Astrocyte of the hippocampus (primary cell): ENCODE measurements at regions not wholly inside any gene's neighbourhood (a gene's known extent, or its start where the extent isn't known, plus 50 kb on each side); places are given as distances from the start of the nearest gene placed in this dataset.
"Not testable (repeated sequence)": the region's sequence is repeated elsewhere in the genome, so short reads cannot be mapped to it uniquely, and the experiment has no call there.

ENCODE experiments used
- DNase-seq: peaks from one replicate; pipeline ENCODE4 v3.0.0; 2011; ENCODE audit warnings: low read depth, low spot score

- DNase-seq: no peak
Measured at GRCh38 chr12:30578426-30578825, 117.2 kb downstream of the IPO8 start.

DNA sequence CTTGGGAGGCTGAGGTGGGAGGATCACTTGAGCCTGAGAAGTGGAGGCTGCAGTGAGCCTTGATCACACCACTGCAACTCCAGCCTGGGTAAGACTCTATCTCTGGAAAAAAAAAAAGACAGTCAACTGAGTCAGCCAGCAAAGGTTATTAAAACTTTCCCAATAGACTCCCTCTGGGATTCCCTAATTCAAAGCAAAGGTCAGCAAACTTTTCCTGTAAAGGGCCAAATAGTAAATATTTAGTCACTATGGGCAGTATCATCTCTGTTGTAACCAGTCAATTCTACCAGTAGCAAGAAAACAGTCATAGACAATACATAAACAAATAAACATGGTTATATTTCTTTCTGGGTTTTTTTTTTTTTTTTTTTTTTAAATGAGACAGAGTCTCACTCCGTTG, 122.5 kb downstream of the IPO8 start:
- no peak for DNase-seq

- DNase-seq: no peak
Measured at GRCh38 chr12:30570211-30570890, 125.3 kb downstream of the IPO8 start.

- no peak for DNase-seq
Measured at GRCh38 chr12:30569426-30569825, 126.2 kb downstream of the IPO8 start.

DNA sequence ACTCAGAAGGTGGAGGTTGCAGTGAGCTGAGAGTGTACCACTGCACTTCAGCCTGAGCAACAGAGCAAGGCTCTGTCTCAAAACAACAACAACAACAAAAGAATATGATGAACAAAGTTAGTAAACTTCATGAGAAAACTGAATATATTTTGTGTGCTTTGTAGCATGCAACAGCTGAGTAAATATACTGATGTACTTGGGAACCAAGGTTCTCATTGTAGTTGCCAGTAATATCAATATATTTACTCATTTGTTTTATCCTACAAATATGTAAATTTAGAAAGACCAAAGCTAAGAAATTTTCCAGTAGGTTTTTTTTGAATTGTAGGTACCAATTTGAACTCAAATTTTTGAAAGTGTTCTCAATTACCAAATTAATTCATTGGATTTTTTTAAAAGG, 127.2 kb downstream of the IPO8 start:
- DNase-seq: no peak

DNA sequence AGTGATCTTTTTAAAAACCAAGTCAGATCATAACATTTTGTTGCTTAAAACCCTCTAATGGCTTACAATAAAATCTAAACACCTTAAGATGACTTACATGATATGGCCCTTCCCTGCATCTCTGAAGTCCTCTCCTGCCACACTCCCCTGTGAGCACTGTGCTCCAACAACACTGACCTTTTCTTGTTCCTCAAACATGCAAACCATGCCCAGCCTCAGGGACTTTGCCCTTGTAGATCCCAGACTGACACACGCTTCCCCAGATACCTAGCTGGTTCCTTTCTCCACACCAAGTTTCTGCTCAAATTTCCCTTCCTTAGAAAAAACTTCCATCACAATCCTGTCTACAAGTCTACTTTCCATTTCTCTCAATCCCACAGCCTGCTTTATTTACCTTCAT, 128.6 kb downstream of the IPO8 start:
- no peak for DNase-seq

GRCh38 chr12:30564394-30564793, 131.3 kb downstream of the IPO8 start:
- no peak for DNase-seq

- peak; percentile 35 for DNase-seq
Measured at GRCh38 chr12:30548203-30548602, 147.5 kb downstream of the IPO8 start.

DNA sequence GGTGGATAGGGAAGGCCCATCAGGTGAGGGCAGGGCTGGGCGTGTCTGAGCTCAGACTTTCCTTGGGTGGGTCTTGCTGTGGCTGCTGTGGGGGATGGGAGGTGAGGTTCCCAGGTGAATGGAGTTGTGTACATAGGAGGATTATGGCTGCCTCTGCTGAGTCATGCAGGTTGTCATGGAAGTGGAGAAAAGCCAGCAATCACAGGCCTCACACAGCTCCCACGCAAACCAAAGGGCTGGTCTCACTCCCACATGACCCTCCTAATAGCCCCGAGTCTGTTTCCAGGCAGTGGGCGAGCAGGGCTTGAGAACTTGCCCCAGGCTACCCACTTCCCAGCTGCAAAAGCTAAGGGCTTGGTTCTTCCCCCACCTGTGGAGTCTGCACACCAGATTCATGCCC, 149.5 kb downstream of the IPO8 start:
- DNase-seq: no peak

DNA sequence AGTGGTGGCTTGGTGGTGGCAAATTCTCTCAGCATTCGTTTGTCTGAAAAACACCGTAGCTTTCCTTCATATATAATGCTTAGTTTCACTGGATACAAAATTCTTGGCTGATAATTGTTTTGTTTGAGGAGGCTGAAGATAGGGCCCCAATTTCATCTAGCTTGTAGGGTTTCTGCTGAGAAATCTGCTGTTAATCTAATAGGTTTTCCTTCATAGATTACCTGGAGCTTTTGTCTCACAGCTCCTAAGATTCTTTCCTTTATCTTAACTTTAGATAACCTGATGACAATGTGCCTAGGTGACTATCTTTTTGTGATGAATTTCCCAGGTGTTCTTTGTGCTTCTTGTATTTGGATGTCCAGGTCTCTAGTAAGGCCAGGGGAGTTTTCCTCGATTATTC, 151.0 kb downstream of the IPO8 start:
- not testable (repeated sequence) for DNase-seq

DNA sequence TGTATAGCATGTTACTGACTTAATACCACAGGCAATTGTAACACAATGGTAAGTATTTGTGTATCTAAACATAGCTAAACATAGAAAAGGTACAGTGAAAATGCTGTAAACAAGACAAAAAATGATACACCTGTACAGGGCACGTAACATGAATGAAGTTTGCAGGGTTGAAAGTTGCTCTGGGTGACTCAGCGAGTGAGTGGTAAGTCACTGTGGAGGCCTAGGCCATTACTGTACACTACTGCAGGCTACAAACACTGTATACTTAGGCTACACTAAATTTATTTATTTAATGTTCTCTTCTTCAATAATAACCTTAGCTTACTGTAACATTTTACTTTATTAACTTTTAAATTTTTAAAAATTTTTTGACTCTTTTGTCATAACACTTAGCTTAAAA, 158.4 kb downstream of the IPO8 start:
- DNase-seq: no peak

DNA sequence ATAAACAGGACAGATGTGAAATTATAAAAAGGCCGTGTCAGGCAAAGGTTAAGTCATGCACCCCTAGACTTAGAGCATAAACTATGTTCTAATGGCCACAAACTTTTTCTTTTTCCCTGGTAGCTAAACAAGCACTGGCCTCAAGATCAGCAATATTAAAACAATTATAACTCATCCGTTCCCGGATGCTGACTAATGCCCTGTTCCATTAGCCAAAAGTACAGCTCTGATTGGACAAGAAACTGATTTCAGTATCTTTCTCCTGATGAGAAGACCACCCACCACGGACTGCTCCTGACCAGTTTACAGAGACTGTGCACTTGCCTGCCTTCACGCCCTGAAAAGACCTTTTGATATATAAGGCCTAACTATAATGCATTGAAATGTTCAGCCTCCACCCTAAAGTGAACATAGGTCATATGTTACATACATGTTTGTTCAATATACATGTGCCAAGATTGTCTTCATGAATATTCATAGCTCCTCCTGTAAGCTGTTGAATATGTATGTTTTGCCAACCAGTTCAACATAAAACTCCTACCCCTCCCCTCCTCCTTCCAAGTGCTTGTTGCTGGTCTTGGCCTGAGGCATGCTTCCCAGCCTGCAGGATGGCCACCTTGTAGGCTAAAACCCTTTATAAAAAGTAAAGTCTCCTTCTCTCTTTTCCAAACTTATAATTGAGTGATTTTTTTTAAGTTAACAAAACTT, 162.0 kb downstream of the IPO8 start:
- DNase-seq: no peak

GRCh38 chr12:30531731-30532678, 163.7 kb downstream of the IPO8 start:
- no peak for DNase-seq

DNA sequence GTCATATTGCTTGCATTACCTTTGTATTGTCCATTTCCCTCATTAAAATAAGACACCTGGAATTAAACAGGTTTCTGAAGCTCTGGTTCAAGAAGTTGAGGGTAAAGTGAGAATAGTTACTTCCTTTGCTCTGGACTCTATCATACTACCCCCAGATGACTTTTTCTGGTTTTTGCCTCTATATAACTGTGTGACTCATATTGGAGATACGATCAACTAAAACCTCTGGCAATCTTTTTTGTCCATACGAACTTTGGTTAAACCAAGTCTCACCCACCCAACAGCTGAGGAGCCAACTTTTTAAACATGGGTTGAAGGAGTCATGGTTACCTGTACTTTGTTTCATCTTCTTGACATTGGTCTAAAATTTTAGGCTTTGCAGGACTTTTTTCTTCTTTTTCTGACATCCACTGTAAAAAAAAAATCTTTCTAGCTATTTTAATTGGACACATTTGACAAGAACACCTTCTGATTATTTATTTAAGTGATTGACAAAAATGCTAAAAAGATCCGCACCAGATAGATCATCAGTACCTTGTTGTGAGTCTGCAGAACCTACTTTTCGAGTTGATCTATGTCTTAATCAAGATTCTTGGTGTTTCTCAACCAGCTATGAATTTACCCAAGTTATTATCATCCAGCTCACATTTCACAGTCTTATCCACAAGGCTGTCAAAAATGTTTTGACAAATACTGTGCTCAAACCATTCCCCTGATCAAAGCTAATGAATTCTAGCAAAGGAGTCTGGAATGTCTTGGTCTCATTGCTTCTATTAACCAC, 166.0 kb downstream of the IPO8 start:
- DNase-seq: peak; percentile 20

DNA sequence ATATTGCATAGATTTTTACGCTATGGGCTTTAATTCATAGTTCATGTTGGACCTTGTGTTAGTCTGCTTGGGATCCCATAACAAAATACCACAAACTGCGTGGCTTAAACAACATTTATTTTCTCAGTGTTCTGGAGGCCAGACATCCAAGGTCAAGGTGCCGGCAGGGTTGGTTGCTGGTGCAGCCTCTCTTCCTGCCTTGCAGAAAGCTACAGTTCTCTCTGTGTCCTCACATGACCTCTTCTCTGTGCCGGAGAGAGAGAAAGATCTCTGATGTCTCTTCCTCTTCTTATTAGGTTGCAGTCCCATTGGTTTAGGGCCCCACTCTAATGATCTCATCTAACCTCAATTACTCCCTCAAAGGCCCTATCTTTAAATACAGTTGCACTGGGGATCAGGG, 170.5 kb downstream of the IPO8 start:
- DNase-seq: no peak

DNA sequence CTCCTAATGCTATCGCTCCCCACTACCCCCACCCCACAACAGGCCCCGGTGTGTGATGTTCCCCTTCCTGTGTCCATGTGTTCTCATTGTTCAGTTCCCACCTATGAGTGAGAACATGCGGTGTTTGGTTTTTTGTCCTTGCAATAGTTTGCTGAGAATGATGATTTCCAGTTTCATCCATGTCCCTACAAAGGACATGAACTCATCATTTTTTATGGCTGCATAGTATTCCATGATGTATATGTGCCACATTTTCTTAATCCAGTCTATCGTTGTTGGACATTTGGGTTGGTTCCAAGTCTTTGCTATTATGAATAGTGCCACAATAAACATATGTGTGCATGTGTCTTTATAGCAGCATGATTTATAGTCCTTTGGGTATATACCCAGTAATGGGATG, 175.4 kb downstream of the IPO8 start:
- DNase-seq: not testable (repeated sequence)

- DNase-seq: no peak
Measured at GRCh38 chr12:30519535-30519934, 176.1 kb downstream of the IPO8 start.

GRCh38 chr12:30517320-30517719, 178.3 kb downstream of the IPO8 start:
- no peak for DNase-seq

DNA sequence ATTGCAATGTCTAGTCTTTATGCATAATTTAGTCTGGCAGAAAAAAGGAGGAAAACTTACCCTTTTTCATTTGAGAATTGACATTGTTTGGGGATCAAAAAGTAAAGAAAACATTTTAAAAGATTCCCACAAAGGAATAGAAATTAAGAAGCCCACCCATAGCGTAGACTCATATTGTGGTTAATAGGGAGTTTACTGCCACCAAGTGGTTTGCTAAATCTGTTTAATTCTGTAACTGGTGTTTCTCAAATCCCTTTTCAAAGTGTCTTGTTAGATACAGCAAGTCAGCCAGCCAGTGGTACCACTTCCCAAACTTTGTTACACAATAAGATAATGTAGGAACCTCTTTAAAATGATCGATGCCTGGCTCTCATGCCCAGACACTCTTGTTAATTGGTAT, 180.3 kb downstream of the IPO8 start:
- peak; percentile 61 for DNase-seq

GRCh38 chr12:30514666-30515065, 181.0 kb downstream of the IPO8 start:
- DNase-seq: no peak

- no peak for DNase-seq
Measured at GRCh38 chr12:30508205-30508967, 187.3 kb downstream of the IPO8 start.
